H9 (cell line): ENCODE measurements at regions not wholly inside any gene's neighbourhood (a gene's known extent, or its start where the extent isn't known, plus 50 kb on each side); places are given as distances from the start of the nearest gene placed in this dataset.

Experiments
- DNase-seq: peaks from one replicate; pipeline ENCODE4 v3.0.0-alpha.2; 2017
- H2AFZ ChIP-seq: one replicate; pipeline ENCODE4 v1.6.1; 2013; ENCODE audit warnings: mild to moderate bottlenecking, low read length, control low read depth, moderate library complexity
- H2AK5ac ChIP-seq: 2 replicates; pipeline ENCODE4 v1.6.1; 2013; ENCODE audit warnings: low read length, control low read depth, mixed read lengths; ENCODE audit not compliant: insufficient read length
- H2BK120ac ChIP-seq: one replicate; pipeline ENCODE4 v1.6.1; 2013; ENCODE audit warnings: low read depth, mild to moderate bottlenecking, low read length, control low read depth, inconsistent platforms; ENCODE audit not compliant: poor library complexity, severe bottlenecking
- H2BK12ac ChIP-seq: 2 replicates; pipeline ENCODE4 v1.6.1; 2013; ENCODE audit warnings: low read length, control low read depth, mixed read lengths, low read depth; ENCODE audit not compliant: insufficient read length
- H2BK15ac ChIP-seq: 2 replicates; pipeline ENCODE4 v1.6.1; 2013; ENCODE audit warnings: low read depth, low read length, control low read depth
- H2BK20ac ChIP-seq: one replicate; pipeline ENCODE4 v1.6.1; 2013; ENCODE audit warnings: low read depth, mild to moderate bottlenecking, low read length, control low read depth, inconsistent platforms; ENCODE audit not compliant: poor library complexity, severe bottlenecking
- H2BK5ac ChIP-seq: 2 replicates; pipeline ENCODE4 v1.6.1; 2013; ENCODE audit warnings: low read length, control low read depth, mixed read lengths; ENCODE audit not compliant: insufficient read length
- H3K14ac ChIP-seq: 2 replicates; pipeline ENCODE4 v1.6.1; 2013; ENCODE audit warnings: low read length, control low read depth; ENCODE audit not compliant: insufficient read depth
- H3K18ac ChIP-seq: 2 replicates; pipeline ENCODE4 v1.6.1; 2013; ENCODE audit warnings: low read depth, mild to moderate bottlenecking, mixed read lengths, low read length, control low read depth; ENCODE audit not compliant: insufficient read length
- H3K23ac ChIP-seq: 2 replicates; pipeline ENCODE4 v1.6.1; 2013; ENCODE audit warnings: low read length, control low read depth, mixed read lengths, low read depth; ENCODE audit not compliant: insufficient read length
- H3K23me2 ChIP-seq: 2 replicates; pipeline ENCODE4 v1.6.1; 2013; ENCODE audit warnings: low read depth, mild to moderate bottlenecking, mixed read lengths, low read length, control low read depth; ENCODE audit not compliant: insufficient read length, poor library complexity, severe bottlenecking
- H3K27ac ChIP-seq: 2 replicates; pipeline ENCODE4 v1.5.1; 2013; ENCODE audit warnings: low read length, control low read depth, mixed read lengths, low read depth; ENCODE audit not compliant: insufficient read length
- H3K27me3 ChIP-seq: 2 replicates; pipeline ENCODE4 v1.6.1; 2013; ENCODE audit warnings: low read length, control low read depth, inconsistent platforms; ENCODE audit not compliant: insufficient read depth
- H3K4ac ChIP-seq: 2 replicates; pipeline ENCODE4 v1.6.1; 2013; ENCODE audit warnings: low read depth, mild to moderate bottlenecking, control low read depth, inconsistent platforms, low read length, moderate library complexity
- H3K4me1 ChIP-seq: 2 replicates; pipeline ENCODE4 v1.6.1; 2013; ENCODE audit warnings: low read length, control low read depth, inconsistent platforms; ENCODE audit not compliant: insufficient read depth
- H3K4me2 ChIP-seq: 2 replicates; pipeline ENCODE4 v1.6.1; 2013; ENCODE audit warnings: low read length, control low read depth, mixed read lengths; ENCODE audit not compliant: insufficient read length, insufficient read depth
- H3K56ac ChIP-seq: 2 replicates; pipeline ENCODE4 v1.6.1; 2013; ENCODE audit warnings: low read depth, mild to moderate bottlenecking, mixed read lengths, low read length, control low read depth; ENCODE audit not compliant: insufficient read length
- H3K79me1 ChIP-seq: 2 replicates; pipeline ENCODE4 v1.6.1; 2013; ENCODE audit warnings: low read depth, mild to moderate bottlenecking, moderate library complexity, low read length, control low read depth, inconsistent platforms; ENCODE audit not compliant: insufficient read depth, poor library complexity, severe bottlenecking
- H3K79me2 ChIP-seq: 2 replicates; pipeline ENCODE4 v1.6.1; 2013; ENCODE audit warnings: low read length, control low read depth, inconsistent platforms; ENCODE audit not compliant: insufficient read depth
- H3K9ac ChIP-seq: 2 replicates; pipeline ENCODE4 v1.6.1; 2013; ENCODE audit warnings: low read length, control low read depth, mixed read lengths; ENCODE audit not compliant: insufficient read length; ENCODE audit errors: extremely low read depth
- H3K9me3 ChIP-seq: one replicate; pipeline ENCODE4 v1.6.1; 2013; ENCODE audit warnings: low read depth, low read length, inconsistent platforms; ENCODE audit not compliant: control insufficient read depth
- H3T11ph ChIP-seq: one replicate; pipeline ENCODE4 v1.6.1; 2013; ENCODE audit warnings: mild to moderate bottlenecking, low read length, control low read depth, inconsistent platforms
- H4K20me1 ChIP-seq: one replicate; pipeline ENCODE4 v1.6.1; 2013; ENCODE audit not compliant: control insufficient read depth, insufficient read length, insufficient read depth
- H4K5ac ChIP-seq: 2 replicates; pipeline ENCODE4 v1.6.1; 2013; ENCODE audit warnings: low read depth, mild to moderate bottlenecking, mixed read lengths, low read length, control low read depth; ENCODE audit not compliant: insufficient read length
- H4K8ac ChIP-seq: replicated peaks from 2 replicates; pipeline ENCODE4 v1.6.1; 2013; ENCODE audit warnings: low read length, control low read depth, mixed read lengths, low read depth; ENCODE audit not compliant: insufficient read length
- H4K91ac ChIP-seq: 2 replicates; pipeline ENCODE4 v1.6.1; 2013; ENCODE audit warnings: low read depth, mild to moderate bottlenecking, moderate library complexity, mixed read lengths, low read length, control low read depth; ENCODE audit not compliant: insufficient read length
- H3K27ac Mint-ChIP-seq, 3 experiments: 2 replicates in 2 of 3; 3 replicates in 1 of 3; pipeline ENCODE4 v1.8.0; 2020 to 2021; ENCODE audit warnings: mixed read lengths in 3 of 3, mild to moderate bottlenecking in 1 of 3, moderate library complexity in 1 of 3
- H3K27me3 Mint-ChIP-seq: 2 replicates; pipeline ENCODE4 v1.8.0; 2021; ENCODE audit warnings: low read depth, mild to moderate bottlenecking, moderate library complexity, mixed read lengths
- H3K36me3 Mint-ChIP-seq, 3 experiments: 2 replicates in 2 of 3; 3 replicates in 1 of 3; pipeline ENCODE4 v1.8.0; 2020 to 2021; ENCODE audit warnings: low read depth in 3 of 3, mixed read lengths in 3 of 3; ENCODE audit not compliant: insufficient read depth in 1 of 3
- H3K4me1 Mint-ChIP-seq, 2 experiments: 2 replicates each; pipeline ENCODE4 v1.8.0; 2020; ENCODE audit warnings: mixed read lengths in 2 of 2
- H3K4me3 Mint-ChIP-seq, 2 experiments: 2 replicates in 1 of 2; 3 replicates in 1 of 2; pipeline ENCODE4 v1.8.0; 2020 to 2021; ENCODE audit warnings: mild to moderate bottlenecking in 2 of 2, mixed read lengths in 2 of 2, moderate library complexity in 1 of 2
- H3K9me3 Mint-ChIP-seq, 2 experiments: 2 replicates in 1 of 2; 3 replicates in 1 of 2; pipeline ENCODE4 v1.8.0; 2020; ENCODE audit warnings: mild to moderate bottlenecking in 2 of 2, mixed read lengths in 2 of 2, moderate library complexity in 1 of 2
- WGBS: extraction: QIAGEN DNeasy Blood & Tissue Kit; methylation state at CpG from one replicate; pipeline ENCODE4 v1.1.7; 2013; ENCODE audit warnings: missing lambda C conversion rate, low lambda C conversion rate, mixed read lengths; ENCODE audit not compliant: insufficient read length; ENCODE audit errors: extremely low coverage; 5-methylcytosine and 5-hydroxymethylcytosine counted together
- TF ChIP-seq, protein P1 (sequence below): fragments of 200-600 bp; sonication (generic); conservative IDR thresholded peaks from 3 replicates; pipeline ENCODE4 v1.8.0; 2021; ENCODE audit warnings: antibody characterized with exemption, mild to moderate bottlenecking

DNA sequence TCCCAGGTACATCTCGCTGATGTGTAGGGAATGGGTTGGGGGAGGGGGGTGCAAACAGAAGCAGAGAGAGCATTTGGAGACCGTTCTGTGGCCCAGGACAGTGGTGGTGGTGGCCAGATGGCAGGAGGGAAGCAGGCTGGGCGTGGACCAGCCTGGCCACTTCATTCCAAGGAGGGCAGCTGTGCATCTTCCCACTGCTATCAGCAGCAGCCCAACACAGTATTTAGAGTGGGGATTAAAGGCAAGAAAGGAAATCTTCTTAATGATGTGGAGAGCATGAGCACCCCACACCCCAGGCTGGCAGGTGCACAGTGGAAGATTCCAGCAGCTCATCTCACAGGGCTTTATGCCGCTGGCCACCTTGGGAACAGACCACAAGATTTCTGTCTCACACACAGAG is 198.7 kb downstream of the NPHP4 start:
- Histone ChIP-seq H4K5ac (no peak overlapping the region), H3K9ac (no peak overlapping the region), H2AFZ (no peak overlapping the region), H2BK15ac (no peak overlapping the region), H3K14ac (no peak overlapping the region), H4K8ac (no peak overlapping the region), H3K4me1 (no peaks in the 10 kb centered on the region), H3K79me1 (no peaks in the 10 kb centered on the region), H3K9me3 (no peaks in the 10 kb centered on the region), H4K20me1 (no peaks in the 10 kb centered on the region), H3K56ac (no peak overlapping the region), H3K79me2 (no peaks in the 10 kb centered on the region), H4K91ac (no peak overlapping the region), H3K23ac (no peak overlapping the region), H3K27ac (no peak overlapping the region), H2BK5ac (no peak overlapping the region), H2BK120ac (no peak overlapping the region), H3K27me3 (no peaks in the 10 kb centered on the region), H2BK12ac (no peak overlapping the region), H3K4ac (no peak overlapping the region), H3K18ac (no peak overlapping the region), H3K23me2 (no peaks in the 10 kb centered on the region), H2BK20ac (no peak overlapping the region), H3T11ph (no peak overlapping the region), H2AK5ac (no peak overlapping the region), H3K4me2 (no peak overlapping the region)
- Mint-ChIP-seq H3K4me1 (peaks cover 10% of the 10 kb centered on the region in 2 experiments), H3K27ac (no peak overlapping the region), H3K27me3 (peaks cover 9% of the 10 kb centered on the region), H3K36me3 (peaks cover 7 to 10% (median 8%) of the 10 kb centered on the region in 3 experiments; a peak in 6 of 7 replicates), H3K4me3 (no peak overlapping the region), H3K9me3 (peaks cover 19 to 25% of the 10 kb centered on the region in 2 experiments; a peak in 4 of 5 replicates)
- DNase-seq, result no peak
- TF ChIP-seq, protein P1, sequence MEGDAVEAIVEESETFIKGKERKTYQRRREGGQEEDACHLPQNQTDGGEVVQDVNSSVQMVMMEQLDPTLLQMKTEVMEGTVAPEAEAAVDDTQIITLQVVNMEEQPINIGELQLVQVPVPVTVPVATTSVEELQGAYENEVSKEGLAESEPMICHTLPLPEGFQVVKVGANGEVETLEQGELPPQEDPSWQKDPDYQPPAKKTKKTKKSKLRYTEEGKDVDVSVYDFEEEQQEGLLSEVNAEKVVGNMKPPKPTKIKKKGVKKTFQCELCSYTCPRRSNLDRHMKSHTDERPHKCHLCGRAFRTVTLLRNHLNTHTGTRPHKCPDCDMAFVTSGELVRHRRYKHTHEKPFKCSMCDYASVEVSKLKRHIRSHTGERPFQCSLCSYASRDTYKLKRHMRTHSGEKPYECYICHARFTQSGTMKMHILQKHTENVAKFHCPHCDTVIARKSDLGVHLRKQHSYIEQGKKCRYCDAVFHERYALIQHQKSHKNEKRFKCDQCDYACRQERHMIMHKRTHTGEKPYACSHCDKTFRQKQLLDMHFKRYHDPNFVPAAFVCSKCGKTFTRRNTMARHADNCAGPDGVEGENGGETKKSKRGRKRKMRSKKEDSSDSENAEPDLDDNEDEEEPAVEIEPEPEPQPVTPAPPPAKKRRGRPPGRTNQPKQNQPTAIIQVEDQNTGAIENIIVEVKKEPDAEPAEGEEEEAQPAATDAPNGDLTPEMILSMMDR, result no peak
- WGBS, result no CpG with 5 or more reads among the region's 4 CpGs
